KMS-11 (cell line): ENCODE measurements at regions not wholly inside any gene's neighbourhood (a gene's known extent, or its start where the extent isn't known, plus 50 kb on each side); places are given as distances from the start of the nearest gene placed in this dataset.

Source experiments
- H2AFZ ChIP-seq: fragments of 200-600 bp; sonication (generic); 2 replicates; pipeline ENCODE4 v1.6.1; 2016; ENCODE audit warnings: antibody characterized with exemption, mixed run types, low read depth
- H3K27ac ChIP-seq: fragments of 200-600 bp; sonication (generic); 2 replicates; pipeline ENCODE4 v1.6.1; 2016; ENCODE audit warnings: mild to moderate bottlenecking, mixed run types
- H3K27me3 ChIP-seq: fragments of 200-600 bp; sonication (generic); 2 replicates; pipeline ENCODE4 v1.6.1; 2017; ENCODE audit warnings: mild to moderate bottlenecking, low read depth, mixed run types, moderate library complexity; ENCODE audit not compliant: insufficient read depth
- H3K36me3 ChIP-seq: fragments of 200-600 bp; sonication (generic); 2 replicates; pipeline ENCODE4 v1.6.1; 2017; ENCODE audit warnings: mild to moderate bottlenecking, mixed run types; ENCODE audit not compliant: insufficient read depth
- H3K4me1 ChIP-seq: fragments of 200-600 bp; sonication (generic); 2 replicates; pipeline ENCODE4 v1.6.1; 2016; ENCODE audit warnings: mild to moderate bottlenecking, low read depth, mixed run types; ENCODE audit not compliant: poor library complexity, severe bottlenecking
- H3K4me2 ChIP-seq: fragments of 200-600 bp; sonication (generic); 2 replicates; pipeline ENCODE4 v1.7.0; 2016; ENCODE audit warnings: mild to moderate bottlenecking, mixed run types
- H3K4me3 ChIP-seq: fragments of 200-600 bp; sonication (generic); IDR thresholded peaks from 2 replicates; pipeline ENCODE4 v1.6.1; 2017; ENCODE audit warnings: low read depth, low read length, mixed read lengths; ENCODE audit not compliant: insufficient read depth
- H3K79me2 ChIP-seq: fragments of 200-600 bp; sonication (generic); 2 replicates; pipeline ENCODE4 v1.6.1; 2016; ENCODE audit warnings: low read depth, mixed run types; ENCODE audit not compliant: insufficient read depth
- H3K9ac ChIP-seq: fragments of 200-600 bp; sonication (generic); 2 replicates; pipeline ENCODE4 v1.6.1; 2016; ENCODE audit warnings: mild to moderate bottlenecking, mixed run types
- H4K20me1 ChIP-seq: fragments of 200-600 bp; sonication (generic); 2 replicates; pipeline ENCODE4 v1.6.1; 2016; ENCODE audit warnings: mild to moderate bottlenecking, mixed run types; ENCODE audit not compliant: insufficient read depth
- TF ChIP-seq, protein P1 (sequence below): fragments of 200-600 bp; sonication (generic); conservative IDR thresholded peaks from 2 replicates; pipeline ENCODE4 v1.6.1; 2017; ENCODE audit warnings: low read depth, mild to moderate bottlenecking, antibody characterized with exemption, low read length, moderate library complexity, mixed read lengths

DNA sequence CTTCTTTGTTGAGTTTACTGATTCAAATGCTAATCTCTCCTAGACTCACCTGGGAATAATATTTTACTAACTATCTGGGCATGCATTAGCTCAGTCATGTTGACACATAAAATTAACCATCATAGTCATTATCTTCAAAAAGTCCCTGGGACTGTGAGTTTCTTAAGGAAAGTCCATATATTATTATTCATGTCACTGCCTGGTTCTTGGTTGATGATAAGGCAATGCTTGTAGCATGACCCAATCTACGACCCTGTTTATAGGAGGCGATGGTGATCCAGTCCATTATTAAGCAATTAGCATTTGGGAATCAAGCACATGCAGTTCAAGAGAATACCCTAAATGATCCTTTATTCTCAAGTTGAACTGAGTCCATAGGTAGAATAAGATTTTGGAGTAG lies 54.8 kb upstream of the MPHOSPH6 start:
- H4K20me1 ChIP-seq: no peaks in the 10 kb centered on the region
- H3K4me3 ChIP-seq: no peak overlapping the region
- H3K36me3 ChIP-seq: no peaks in the 10 kb centered on the region
- H2AFZ ChIP-seq: no peak overlapping the region
- H3K9ac ChIP-seq: no peak overlapping the region
- H3K27me3 ChIP-seq: no peaks in the 10 kb centered on the region
- H3K27ac ChIP-seq: no peak overlapping the region
- H3K4me2 ChIP-seq: no peak overlapping the region
- no peaks in the 10 kb centered on the region for H3K4me1 ChIP-seq
- TF ChIP-seq, protein P1, sequence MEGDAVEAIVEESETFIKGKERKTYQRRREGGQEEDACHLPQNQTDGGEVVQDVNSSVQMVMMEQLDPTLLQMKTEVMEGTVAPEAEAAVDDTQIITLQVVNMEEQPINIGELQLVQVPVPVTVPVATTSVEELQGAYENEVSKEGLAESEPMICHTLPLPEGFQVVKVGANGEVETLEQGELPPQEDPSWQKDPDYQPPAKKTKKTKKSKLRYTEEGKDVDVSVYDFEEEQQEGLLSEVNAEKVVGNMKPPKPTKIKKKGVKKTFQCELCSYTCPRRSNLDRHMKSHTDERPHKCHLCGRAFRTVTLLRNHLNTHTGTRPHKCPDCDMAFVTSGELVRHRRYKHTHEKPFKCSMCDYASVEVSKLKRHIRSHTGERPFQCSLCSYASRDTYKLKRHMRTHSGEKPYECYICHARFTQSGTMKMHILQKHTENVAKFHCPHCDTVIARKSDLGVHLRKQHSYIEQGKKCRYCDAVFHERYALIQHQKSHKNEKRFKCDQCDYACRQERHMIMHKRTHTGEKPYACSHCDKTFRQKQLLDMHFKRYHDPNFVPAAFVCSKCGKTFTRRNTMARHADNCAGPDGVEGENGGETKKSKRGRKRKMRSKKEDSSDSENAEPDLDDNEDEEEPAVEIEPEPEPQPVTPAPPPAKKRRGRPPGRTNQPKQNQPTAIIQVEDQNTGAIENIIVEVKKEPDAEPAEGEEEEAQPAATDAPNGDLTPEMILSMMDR: no peak
- H3K79me2 ChIP-seq: no peaks in the 10 kb centered on the region

DNA sequence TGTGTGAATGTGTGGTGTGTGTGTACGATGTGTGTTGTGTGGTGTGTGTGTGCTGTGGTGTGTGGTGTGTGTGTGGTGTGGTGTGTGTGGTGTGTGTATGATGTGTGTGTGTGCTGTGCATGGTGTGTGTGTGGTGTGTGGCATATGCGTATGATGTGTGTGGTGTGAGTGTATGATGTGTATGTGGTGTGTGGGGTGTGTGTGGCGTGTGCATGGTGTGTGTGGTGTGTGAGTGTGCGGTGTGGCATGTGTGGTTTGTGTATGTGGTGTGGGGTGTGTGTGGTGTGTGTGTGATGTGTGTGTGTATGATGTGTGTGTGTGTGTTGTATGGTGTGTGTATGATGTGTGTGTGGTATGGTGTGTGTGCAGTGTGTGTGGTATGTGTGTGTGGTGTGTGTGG lies 50.5 kb upstream of the MPHOSPH6 start:
- no peaks in the 10 kb centered on the region for H4K20me1 ChIP-seq
- H3K27me3 ChIP-seq: no peaks in the 10 kb centered on the region
- H3K4me3 ChIP-seq: no peak overlapping the region
- H3K79me2 ChIP-seq: no peaks in the 10 kb centered on the region
- no peaks in the 10 kb centered on the region for H3K4me1 ChIP-seq
- no peak overlapping the region for H3K27ac ChIP-seq
- no peak overlapping the region for H3K9ac ChIP-seq
- TF ChIP-seq, protein P1: no peak
- H3K36me3 ChIP-seq: no peaks in the 10 kb centered on the region
- H2AFZ ChIP-seq: no peak overlapping the region
- no peak overlapping the region for H3K4me2 ChIP-seq
